ENCODE measurements at regions not wholly inside any gene's neighbourhood (a gene's known extent, or its start where the extent isn't known, plus 50 kb on each side); places are given as distances from the start of the nearest gene placed in this dataset.
A peak's percentile ranks its signal among the peaks of the same experiment; 100 is the strongest.

- DNase-seq, result no peak
These were observed 58.9 kb downstream of the TFDP3 start for GRCh38 chrX:133159205-133159604.

GRCh38 chrX:133151336-133151735, 54.4 kb upstream of the USP26 start:
- DNase-seq, result peak; percentile 5

GRCh38 chrX:133150730-133151129, 53.8 kb upstream of the USP26 start:
- no peak for DNase-seq
